ENCODE measurements at regions not wholly inside any gene's neighbourhood (a gene's known extent, or its start where the extent isn't known, plus 50 kb on each side); places are given as distances from the start of the nearest gene placed in this dataset.

DNA sequence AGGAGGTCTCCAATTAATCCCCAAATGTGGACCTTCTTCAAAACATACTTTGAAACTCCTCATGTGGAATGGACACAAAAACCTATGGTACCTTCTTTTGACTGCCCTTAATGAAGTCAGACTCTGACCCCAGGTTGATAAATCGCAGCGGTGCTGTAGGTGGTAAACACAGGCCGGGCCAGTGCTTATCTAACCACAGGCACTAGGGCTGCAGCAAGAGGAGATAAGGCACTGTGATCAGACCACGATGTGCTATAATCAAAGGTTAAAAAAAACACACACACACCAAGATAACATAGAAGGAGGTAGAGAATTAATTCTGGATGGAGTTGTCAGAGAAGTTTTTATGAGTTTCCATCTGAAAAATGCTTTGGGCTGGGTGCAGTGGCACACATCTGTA lies 52.3 kb upstream of the SIPA1L2 start:
- Histone ChIP-seq H3K4me2 (ENCODE audit: low read depth, low read length, poor library complexity, severe bottlenecking) (no peak overlapping the region), H3K4me3 (ENCODE audit: low read length) (no peak overlapping the region), H3K27ac (ENCODE audit: low read length) (no peak overlapping the region), H3K36me3 (ENCODE audit: insufficient read depth, low read length) (no peaks in the 10 kb centered on the region), H3K79me2 (ENCODE audit: low read length) (no peaks in the 10 kb centered on the region), H3K27me3 (ENCODE audit: low read length) (no peaks in the 10 kb centered on the region), H3K9ac (ENCODE audit: low read length) (no peak overlapping the region), H3K9me3 (ENCODE audit: low read length) (no peaks in the 10 kb centered on the region), H2AFZ (ENCODE audit: low read length) (no peak overlapping the region), H3K9me2 (replicated peaks; ENCODE audit: insufficient read depth, low read length) (no peaks in the 10 kb centered on the region), H3K4me1 (ENCODE audit: low read length) (peaks cover 1% of the 10 kb centered on the region), H4K20me1 (ENCODE audit: insufficient read depth, low read depth, low read length) (no peaks in the 10 kb centered on the region)
- DNase-seq, result no peak

DNA sequence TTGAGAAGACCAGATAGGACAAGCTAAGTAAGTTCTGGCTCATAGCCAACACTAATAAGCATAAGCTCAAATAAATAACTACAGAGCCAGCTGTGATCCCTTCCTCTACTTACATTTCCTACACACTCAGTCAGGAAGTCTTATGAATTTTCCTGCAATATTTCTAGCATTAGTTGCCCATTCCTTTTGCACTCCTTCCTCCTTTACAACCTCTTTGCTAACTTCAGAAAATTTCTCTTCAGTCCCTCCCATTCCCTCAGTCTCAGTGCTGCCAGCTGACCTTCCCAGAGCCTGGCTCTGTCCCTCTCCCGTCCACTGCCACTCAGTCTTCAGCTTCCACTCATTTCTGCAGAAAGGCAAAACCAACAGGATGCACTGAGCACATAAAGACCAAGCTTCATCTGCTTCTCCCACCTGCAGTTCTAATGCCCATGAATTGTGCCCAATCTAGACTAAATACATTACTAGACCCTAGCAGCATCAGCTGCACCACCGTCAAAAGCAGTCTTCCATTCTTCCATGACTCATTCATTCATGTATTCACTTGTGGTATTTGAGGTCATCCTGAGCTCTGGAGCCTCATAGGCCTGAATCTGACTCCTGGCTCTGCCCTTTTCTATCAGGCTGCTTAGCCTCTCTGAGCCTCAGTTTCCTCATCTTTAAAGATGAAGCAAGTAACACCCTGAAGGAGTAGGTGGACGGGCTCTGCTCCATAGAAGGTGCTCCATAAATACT lies 54.6 kb upstream of the SIPA1L2 start:
- Histone ChIP-seq H3K27ac (ENCODE audit: low read length) (no peak overlapping the region), H3K9ac (ENCODE audit: low read length) (no peak overlapping the region), H3K4me1 (ENCODE audit: low read length) (no peaks in the 10 kb centered on the region), H3K4me2 (ENCODE audit: low read depth, low read length, poor library complexity, severe bottlenecking) (no peak overlapping the region), H2AFZ (ENCODE audit: low read length) (no peak overlapping the region), H3K27me3 (ENCODE audit: low read length) (no peaks in the 10 kb centered on the region), H3K36me3 (ENCODE audit: insufficient read depth, low read length) (no peaks in the 10 kb centered on the region), H3K9me2 (replicated peaks; ENCODE audit: insufficient read depth, low read length) (no peaks in the 10 kb centered on the region), H3K9me3 (ENCODE audit: low read length) (no peaks in the 10 kb centered on the region), H4K20me1 (ENCODE audit: insufficient read depth, low read depth, low read length) (no peaks in the 10 kb centered on the region), H3K4me3 (ENCODE audit: low read length) (no peak overlapping the region), H3K79me2 (ENCODE audit: low read length) (no peaks in the 10 kb centered on the region)
- no peak for DNase-seq

DNA sequence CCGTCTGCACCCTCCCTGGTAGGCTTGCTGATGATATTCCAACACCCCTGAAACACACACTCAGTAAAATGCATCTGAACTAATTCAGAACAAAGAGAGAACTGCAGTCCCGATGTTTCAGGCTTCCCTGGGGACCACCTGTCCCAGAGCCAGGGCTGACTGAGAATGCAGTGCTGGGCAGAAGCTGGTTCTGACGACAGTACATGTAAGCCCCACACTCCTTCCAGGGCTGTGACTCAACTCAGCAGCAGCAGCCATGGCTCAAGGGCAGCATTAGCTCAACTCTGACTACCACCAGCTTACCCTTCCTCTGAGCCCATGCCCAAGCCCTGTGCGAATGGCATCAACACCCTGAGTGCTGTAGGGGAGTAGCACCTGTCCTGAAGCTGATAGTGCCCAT lies 56.4 kb upstream of the SIPA1L2 start:
- H3K9ac ChIP-seq (ENCODE audit: low read length), result no peak overlapping the region
- H3K36me3 ChIP-seq (ENCODE audit: insufficient read depth, low read length), result no peaks in the 10 kb centered on the region
- no peaks in the 10 kb centered on the region for H3K27me3 ChIP-seq (ENCODE audit: low read length)
- H3K4me3 ChIP-seq (ENCODE audit: low read length), result no peak overlapping the region
- no peaks in the 10 kb centered on the region for H3K9me3 ChIP-seq (ENCODE audit: low read length)
- no peaks in the 10 kb centered on the region for H3K4me1 ChIP-seq (ENCODE audit: low read length)
- H3K4me2 ChIP-seq (ENCODE audit: low read depth, low read length, poor library complexity, severe bottlenecking), result no peak overlapping the region
- no peaks in the 10 kb centered on the region for H4K20me1 ChIP-seq (ENCODE audit: insufficient read depth, low read depth, low read length)
- no peaks in the 10 kb centered on the region for H3K9me2 ChIP-seq (replicated peaks; ENCODE audit: insufficient read depth, low read length)
- DNase-seq, result no peak
- H3K27ac ChIP-seq (ENCODE audit: low read length), result no peak overlapping the region
- no peak overlapping the region for H2AFZ ChIP-seq (ENCODE audit: low read length)
- no peaks in the 10 kb centered on the region for H3K79me2 ChIP-seq (ENCODE audit: low read length)

DNA sequence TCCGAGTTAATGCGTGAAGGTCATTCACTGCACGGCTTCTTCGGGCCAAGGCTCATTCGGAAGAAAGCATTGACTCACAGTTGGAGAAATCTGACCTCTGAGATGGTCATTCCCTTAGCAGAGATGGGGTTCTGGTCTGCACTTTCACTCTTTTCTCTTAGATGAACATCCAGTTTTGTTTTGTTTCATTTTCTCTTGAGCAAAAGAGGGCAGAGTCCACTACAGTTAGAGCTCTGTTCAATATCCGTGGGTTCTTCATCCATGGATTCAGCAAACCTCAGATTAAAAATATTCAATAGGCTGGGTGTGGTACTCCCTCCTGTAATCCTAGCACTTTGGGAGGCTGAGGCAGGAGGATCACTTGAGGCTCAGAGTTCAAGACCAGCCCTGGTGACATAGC lies 57.4 kb upstream of the SIPA1L2 start:
- H3K27ac ChIP-seq (ENCODE audit: low read length), result no peak overlapping the region
- no peak overlapping the region for H3K4me2 ChIP-seq (ENCODE audit: low read depth, low read length, poor library complexity, severe bottlenecking)
- H4K20me1 ChIP-seq (ENCODE audit: insufficient read depth, low read depth, low read length), result no peaks in the 10 kb centered on the region
- no peak for DNase-seq
- H3K9me2 ChIP-seq (replicated peaks; ENCODE audit: insufficient read depth, low read length), result no peaks in the 10 kb centered on the region
- H3K9me3 ChIP-seq (ENCODE audit: low read length), result no peaks in the 10 kb centered on the region
- H3K4me1 ChIP-seq (ENCODE audit: low read length), result no peaks in the 10 kb centered on the region
- H3K79me2 ChIP-seq (ENCODE audit: low read length), result no peaks in the 10 kb centered on the region
- H3K27me3 ChIP-seq (ENCODE audit: low read length), result no peaks in the 10 kb centered on the region
- H3K9ac ChIP-seq (ENCODE audit: low read length), result no peak overlapping the region
- no peaks in the 10 kb centered on the region for H3K36me3 ChIP-seq (ENCODE audit: insufficient read depth, low read length)
- no peak overlapping the region for H3K4me3 ChIP-seq (ENCODE audit: low read length)
- H2AFZ ChIP-seq (ENCODE audit: low read length), result no peak overlapping the region

DNA sequence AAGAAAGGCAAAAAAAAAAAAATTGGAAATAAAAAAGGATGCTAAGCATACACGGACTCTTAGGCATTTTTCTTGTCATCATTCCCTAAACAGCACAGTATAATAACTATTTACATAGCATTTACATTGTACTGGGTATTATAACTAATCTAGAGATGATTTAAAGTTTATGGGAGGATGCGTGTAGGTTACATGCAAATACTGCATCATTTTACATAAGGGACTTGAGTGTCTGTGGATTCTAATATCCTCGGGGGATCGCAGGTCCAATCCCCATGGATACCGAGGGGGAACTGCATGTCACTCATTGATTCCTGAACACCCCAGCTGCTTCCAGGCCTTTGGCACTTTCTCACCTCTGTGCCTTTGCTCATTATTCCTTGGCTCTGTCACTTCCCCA lies 57.8 kb upstream of the SIPA1L2 start:
- Histone ChIP-seq H3K4me3 (ENCODE audit: low read length) (no peak overlapping the region), H2AFZ (ENCODE audit: low read length) (no peak overlapping the region)

DNA sequence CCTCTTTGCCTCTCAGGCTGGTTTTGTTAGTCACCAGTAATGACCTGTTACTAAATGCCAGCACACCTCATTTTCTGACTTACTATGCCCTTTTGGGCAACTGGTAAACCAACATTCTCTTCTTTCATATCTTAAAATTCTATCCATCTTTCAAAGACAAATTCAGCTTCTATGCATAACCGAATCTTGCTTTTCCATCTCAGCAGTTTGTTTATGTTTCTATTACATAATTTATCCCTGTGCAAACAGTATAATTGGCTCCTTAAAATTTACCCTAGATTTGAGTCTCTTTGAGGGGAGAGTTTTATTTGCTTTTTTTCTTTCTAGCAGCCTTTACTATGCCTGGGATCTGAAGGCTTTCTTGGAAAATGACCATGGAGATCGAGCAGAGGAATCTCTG lies 58.5 kb upstream of the SIPA1L2 start:
- Histone ChIP-seq H3K4me2 (ENCODE audit: low read depth, low read length, poor library complexity, severe bottlenecking) (no peak overlapping the region), H3K4me3 (ENCODE audit: low read length) (no peak overlapping the region), H3K9ac (ENCODE audit: low read length) (no peak overlapping the region), H3K4me1 (ENCODE audit: low read length) (no peaks in the 10 kb centered on the region), H4K20me1 (ENCODE audit: insufficient read depth, low read depth, low read length) (no peaks in the 10 kb centered on the region), H3K9me2 (replicated peaks; ENCODE audit: insufficient read depth, low read length) (no peaks in the 10 kb centered on the region), H3K9me3 (ENCODE audit: low read length) (no peaks in the 10 kb centered on the region), H3K27me3 (ENCODE audit: low read length) (no peaks in the 10 kb centered on the region), H3K27ac (ENCODE audit: low read length) (no peak overlapping the region), H3K79me2 (ENCODE audit: low read length) (no peaks in the 10 kb centered on the region), H3K36me3 (ENCODE audit: insufficient read depth, low read length) (no peaks in the 10 kb centered on the region), H2AFZ (ENCODE audit: low read length) (no peak overlapping the region)
- no peak for DNase-seq

More for the DNA sequence above, 57.8 kb upstream of the SIPA1L2 start:
- DNase-seq, result no peak
- H3K9me2 ChIP-seq (replicated peaks; ENCODE audit: insufficient read depth, low read length), result no peaks in the 10 kb centered on the region
- H3K4me2 ChIP-seq (ENCODE audit: low read depth, low read length, poor library complexity, severe bottlenecking), result no peak overlapping the region
- no peak overlapping the region for H3K9ac ChIP-seq (ENCODE audit: low read length)
- no peaks in the 10 kb centered on the region for H3K27me3 ChIP-seq (ENCODE audit: low read length)
- no peaks in the 10 kb centered on the region for H3K36me3 ChIP-seq (ENCODE audit: insufficient read depth, low read length)
- no peaks in the 10 kb centered on the region for H3K9me3 ChIP-seq (ENCODE audit: low read length)
- no peak overlapping the region for H3K27ac ChIP-seq (ENCODE audit: low read length)
- H3K79me2 ChIP-seq (ENCODE audit: low read length), result no peaks in the 10 kb centered on the region
- H3K4me1 ChIP-seq (ENCODE audit: low read length), result no peaks in the 10 kb centered on the region
- H4K20me1 ChIP-seq (ENCODE audit: insufficient read depth, low read depth, low read length), result no peaks in the 10 kb centered on the region

DNA sequence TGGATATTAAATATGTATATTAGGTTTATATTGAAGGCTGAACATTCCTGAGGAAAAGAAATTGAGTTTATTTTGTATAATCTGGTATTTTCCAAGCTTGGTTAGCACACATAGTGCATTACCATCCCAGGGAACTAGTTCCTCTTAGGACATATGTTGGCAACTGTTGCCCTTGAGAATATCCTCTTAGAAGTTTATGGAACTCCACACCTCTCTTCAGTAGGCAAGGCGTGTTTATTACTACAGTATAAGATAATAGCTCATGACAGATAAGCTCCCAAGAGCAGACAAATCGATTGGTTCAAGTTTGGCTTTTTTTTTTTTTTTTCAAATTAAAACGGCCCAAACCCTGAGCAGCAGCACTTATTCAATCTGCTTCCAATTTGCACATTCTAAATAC lies 59.8 kb upstream of the SIPA1L2 start:
- H3K4me3 ChIP-seq (ENCODE audit: low read length), result no peak overlapping the region
- H3K36me3 ChIP-seq (ENCODE audit: insufficient read depth, low read length), result no peaks in the 10 kb centered on the region
- H3K4me2 ChIP-seq (ENCODE audit: low read depth, low read length, poor library complexity, severe bottlenecking), result no peak overlapping the region
- H3K79me2 ChIP-seq (ENCODE audit: low read length), result no peaks in the 10 kb centered on the region
- no peaks in the 10 kb centered on the region for H4K20me1 ChIP-seq (ENCODE audit: insufficient read depth, low read depth, low read length)
- no peak for DNase-seq
- H3K9ac ChIP-seq (ENCODE audit: low read length), result no peak overlapping the region
- H3K9me3 ChIP-seq (ENCODE audit: low read length), result no peaks in the 10 kb centered on the region
- no peaks in the 10 kb centered on the region for H3K27me3 ChIP-seq (ENCODE audit: low read length)
- H3K4me1 ChIP-seq (ENCODE audit: low read length), result no peaks in the 10 kb centered on the region
- no peaks in the 10 kb centered on the region for H3K9me2 ChIP-seq (replicated peaks; ENCODE audit: insufficient read depth, low read length)
- H2AFZ ChIP-seq (ENCODE audit: low read length), result no peak overlapping the region
- H3K27ac ChIP-seq (ENCODE audit: low read length), result no peak overlapping the region

DNA sequence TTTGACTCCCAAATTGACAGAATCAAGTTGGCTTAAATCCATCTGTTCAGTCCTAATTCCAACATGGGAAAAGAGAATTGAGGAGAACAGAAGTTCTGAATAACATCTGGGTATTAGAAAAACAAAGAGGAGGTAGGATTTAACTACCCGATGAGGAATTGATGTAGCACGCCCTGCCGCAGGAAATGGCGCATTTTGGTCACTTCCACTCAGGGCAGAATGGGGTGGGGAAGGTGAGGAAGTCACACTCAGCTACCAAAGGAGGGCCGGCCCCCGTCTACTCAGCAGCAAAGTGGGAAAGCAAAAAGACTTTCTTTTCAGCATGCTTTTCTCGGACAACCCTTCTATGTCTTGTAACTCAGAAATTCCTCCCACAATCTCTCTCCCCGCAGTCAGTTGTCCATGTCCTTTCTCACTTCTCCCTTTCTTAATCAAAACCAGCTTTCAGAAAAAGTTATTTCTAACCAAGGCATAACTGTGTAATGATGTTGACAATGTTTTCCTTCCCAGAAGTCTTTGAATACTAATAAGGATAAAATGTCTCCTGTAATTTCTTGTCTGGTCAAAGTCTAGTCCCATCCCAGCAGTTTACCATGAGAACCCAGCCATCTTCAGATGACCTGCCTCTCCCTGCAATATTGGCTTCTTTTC lies 60.5 kb upstream of the SIPA1L2 start:
- no peaks in the 10 kb centered on the region for H4K20me1 ChIP-seq (ENCODE audit: insufficient read depth, low read depth, low read length)
- no peak for DNase-seq
- no peak overlapping the region for H2AFZ ChIP-seq (ENCODE audit: low read length)
- no peaks in the 10 kb centered on the region for H3K27me3 ChIP-seq (ENCODE audit: low read length)
- H3K27ac ChIP-seq (ENCODE audit: low read length), result no peak overlapping the region
- H3K9ac ChIP-seq (ENCODE audit: low read length), result no peak overlapping the region
- H3K79me2 ChIP-seq (ENCODE audit: low read length), result no peaks in the 10 kb centered on the region
- no peaks in the 10 kb centered on the region for H3K9me2 ChIP-seq (replicated peaks; ENCODE audit: insufficient read depth, low read length)
- H3K4me1 ChIP-seq (ENCODE audit: low read length), result no peaks in the 10 kb centered on the region
- H3K4me3 ChIP-seq (ENCODE audit: low read length), result no peak overlapping the region
- no peaks in the 10 kb centered on the region for H3K36me3 ChIP-seq (ENCODE audit: insufficient read depth, low read length)
- no peak overlapping the region for H3K4me2 ChIP-seq (ENCODE audit: low read depth, low read length, poor library complexity, severe bottlenecking)
- no peaks in the 10 kb centered on the region for H3K9me3 ChIP-seq (ENCODE audit: low read length)
